ENCODE measurements at regions not wholly inside any gene's neighbourhood (a gene's known extent, or its start where the extent isn't known, plus 50 kb on each side); places are given as distances from the start of the nearest gene placed in this dataset.
A peak's percentile ranks its signal among the peaks of the same experiment; 100 is the strongest.

- Histone ChIP-seq H3K9me3 (no peaks in the 10 kb centered on the region), H3K27ac (no peak overlapping the region), H3K27me3 (no peaks in the 10 kb centered on the region), H3K4me3 (no peak overlapping the region), H3K36me3 (no peaks in the 10 kb centered on the region), H3K4me1 (no peaks in the 10 kb centered on the region)
- TF ChIP-seq CTCF (IDR thresholded peaks at IDR 0.05): no peak
- intact Hi-C loops (cut with DNase I; ENCODE audit: low total_unique reads): no loop called here
- DNase-seq: no peak
These were observed 1293.3 kb downstream of the EPHA7 start for GRCh38 chr6:92126088-92126487.

- H3K27ac ChIP-seq: no peak overlapping the region
- no peaks in the 10 kb centered on the region for H3K27me3 ChIP-seq
- H3K9me3 ChIP-seq: no peaks in the 10 kb centered on the region
- H3K4me1 ChIP-seq: no peaks in the 10 kb centered on the region
- no peak for TF ChIP-seq CTCF (IDR thresholded peaks at IDR 0.05)
- H3K36me3 ChIP-seq: no peaks in the 10 kb centered on the region
- DNase-seq: no peak
- H3K4me3 ChIP-seq: no peak overlapping the region
- intact Hi-C loops (cut with DNase I; ENCODE audit: low total_unique reads): no loop called here
These were observed 1293.7 kb downstream of the EPHA7 start for GRCh38 chr6:92125681-92126080.

GRCh38 chr6:92124200-92124651, 1295.1 kb downstream of the EPHA7 start:
- no peaks in the 10 kb centered on the region for H3K36me3 ChIP-seq
- TF ChIP-seq CTCF (IDR thresholded peaks at IDR 0.05): no peak
- DNase-seq: no peak
- intact Hi-C loops (cut with DNase I; ENCODE audit: low total_unique reads): no loop called here
- H3K9me3 ChIP-seq: no peaks in the 10 kb centered on the region
- no peak overlapping the region for H3K4me3 ChIP-seq
- H3K27me3 ChIP-seq: no peaks in the 10 kb centered on the region
- no peak overlapping the region for H3K27ac ChIP-seq
- H3K4me1 ChIP-seq: no peaks in the 10 kb centered on the region

- intact Hi-C loops (cut with DNase I; ENCODE audit: low total_unique reads): no loop called here
- peak in 1 of 2 experiments; percentile 32 for TF ChIP-seq CTCF (IDR thresholded peaks at IDR 0.05)
- Histone ChIP-seq H3K4me3 (no peak overlapping the region), H3K27ac (no peak overlapping the region), H3K4me1 (no peaks in the 10 kb centered on the region), H3K27me3 (no peaks in the 10 kb centered on the region), H3K36me3 (no peaks in the 10 kb centered on the region), H3K9me3 (no peaks in the 10 kb centered on the region)
- no peak for DNase-seq
These were observed 1296.6 kb downstream of the EPHA7 start for GRCh38 chr6:92122746-92123145.

- H3K27me3 ChIP-seq: no peaks in the 10 kb centered on the region
- no peak for DNase-seq
- intact Hi-C loops (cut with DNase I; ENCODE audit: low total_unique reads): no loop called here
- H3K9me3 ChIP-seq: no peaks in the 10 kb centered on the region
- H3K36me3 ChIP-seq: no peaks in the 10 kb centered on the region
- H3K4me3 ChIP-seq: no peak overlapping the region
- no peaks in the 10 kb centered on the region for H3K4me1 ChIP-seq
- H3K27ac ChIP-seq: no peak overlapping the region
- TF ChIP-seq CTCF (IDR thresholded peaks at IDR 0.05): no peak
These were observed 1298.1 kb downstream of the EPHA7 start for GRCh38 chr6:92121228-92121627.

GRCh38 chr6:92117800-92118199, 1301.6 kb downstream of the EPHA7 start:
- no peaks in the 10 kb centered on the region for H3K9me3 ChIP-seq
- H3K4me1 ChIP-seq: no peaks in the 10 kb centered on the region
- H3K4me3 ChIP-seq: no peak overlapping the region
- H3K36me3 ChIP-seq: no peaks in the 10 kb centered on the region
- intact Hi-C loops (cut with DNase I; ENCODE audit: low total_unique reads): no loop called here
- no peak for DNase-seq
- no peak for TF ChIP-seq CTCF (IDR thresholded peaks at IDR 0.05)
- H3K27me3 ChIP-seq: no peaks in the 10 kb centered on the region
- no peak overlapping the region for H3K27ac ChIP-seq
